Stomach (tissue), 8 donors: ENCODE measurements at regions not wholly inside any gene's neighbourhood (a gene's known extent, or its start where the extent isn't known, plus 50 kb on each side); places are given as distances from the start of the nearest gene placed in this dataset.
"Not testable (repeated sequence)": the region's sequence is repeated elsewhere in the genome, so short reads cannot be mapped to it uniquely, and the experiment has no call there.

ENCODE experiments used
- DNase-seq, 2 donors: peaks; one replicate each; pipeline versions ENCODE4 v3.0.0 to v3.0.0-alpha.2; 2013 to 2019
- H3K27ac ChIP-seq, 5 donors: fragments of 200-600 bp in 4 of 5; sonication (generic) in 4 of 5; one replicate each; pipeline ENCODE4 v1.5.1; 2013 to 2019; ENCODE audit warnings: mild to moderate bottlenecking in 1 of 5, moderate library complexity in 1 of 5
- H3K27me3 ChIP-seq, 3 donors: fragments of 200-600 bp; sonication (generic); one replicate each; pipeline ENCODE4 v1.5.1; 2017 to 2019; ENCODE audit warnings: mixed run types in 1 of 3
- H3K36me3 ChIP-seq, 4 donors: fragments of 200-600 bp; sonication (generic); 1 replicate in 3 of 4; 2 replicates in 1 of 4; pipeline ENCODE4 v1.5.1; 2016 to 2019
- H3K4me1 ChIP-seq, 4 donors: fragments of 200-600 bp; sonication (generic); one replicate each; pipeline ENCODE4 v1.5.1; 2016 to 2019
- H3K4me3 ChIP-seq, 4 donors: fragments of 200-600 bp; sonication (generic) in 3 of 4; one replicate each; pipeline ENCODE4 v1.5.1; 2016 to 2019; ENCODE audit warnings: mild to moderate bottlenecking in 1 of 4
- H3K9me3 ChIP-seq, 4 donors: fragments of 200-600 bp; sonication (generic); one replicate each; pipeline ENCODE4 v1.5.1; 2016 to 2019
- CTCF ChIP-seq, 7 experiments: fragments of 450-650 bp in 4 of 7; fragments of 200-600 bp in 3 of 7; sonication (generic) in 3 of 7; IDR thresholded peaks; one replicate each; pipeline ENCODE4 v1.5.1; 2016 to 2019; ENCODE audit warnings: antibody characterized with exemption in 7 of 7, control low read depth in 2 of 7, mild to moderate bottlenecking in 1 of 7
- EP300 ChIP-seq: sonication (generic); formaldehyde crosslinking; IDR thresholded peaks from one replicate; pipeline ENCODE4 v1.6.1; 2017; ENCODE audit warnings: antibody characterized with exemption
- POLR2A ChIP-seq, 4 donors: fragments of 450-650 bp; IDR thresholded peaks; one replicate each; pipeline ENCODE4 v1.6.1; 2016; ENCODE audit warnings: antibody characterized with exemption in 4 of 4, control low read depth in 2 of 4, mild to moderate bottlenecking in 1 of 4, moderate library complexity in 1 of 4
- POLR2AphosphoS5 ChIP-seq, 3 donors: sonication (generic); formaldehyde crosslinking; IDR thresholded peaks; one replicate each; pipeline ENCODE4 v1.6.1; 2016; ENCODE audit warnings: antibody characterized with exemption in 3 of 3
- WGBS, 5 donors: extraction: QIAGEN DNeasy Blood & Tissue Kit in 3 of 5; methylation state at CpG; one replicate each; pipeline versions ENCODE4 v1.1.5 to v1.1.7; 2013 to 2018; 5-methylcytosine and 5-hydroxymethylcytosine counted together
- intact Hi-C: fragments of 100-400 bp; cut with DNase I; formaldehyde crosslinking; loops from one replicate; pipeline ENCODE4 v1.15.1; 2023; ENCODE audit warnings: low total_unique reads
- donor health status: healthy with polysubstance abuse.
- donor health status: Bipolar disorder and iron deficiency.
- donor health status: healthy.

- Histone ChIP-seq H3K9me3 (peaks cover 5 to 20% (median 15%) of the 10 kb centered on the region in 4 donors), H3K27me3 (no peaks in the 10 kb centered on the region), H3K36me3 (no peaks in the 10 kb centered on the region), H3K4me3 (no peak overlapping the region), H3K4me1 (no peaks in the 10 kb centered on the region), H3K27ac (no peak overlapping the region)
- DNase-seq = no peak
- intact Hi-C loops = no loop called here
- 68 to 90% (median 86%) methylated on average over 6 to 7 of the region's 7 CpGs for WGBS, 5 donors
- TF ChIP-seq POLR2AphosphoS5 (IDR thresholded peaks at IDR 0.05) (no peak), POLR2A (IDR thresholded peaks at IDR 0.05) (no peak), EP300 (no peak), CTCF (IDR thresholded peaks at IDR 0.05) (no peak)
Observed at GRCh38 chr2:129828792-129829191, 150.7 kb upstream of the RAB6C start.

- intact Hi-C loops = no loop called here
- H3K4me1 ChIP-seq = no peaks in the 10 kb centered on the region
- no peaks in the 10 kb centered on the region for H3K27me3 ChIP-seq
- H3K36me3 ChIP-seq = no peaks in the 10 kb centered on the region
- no peak overlapping the region for H3K4me3 ChIP-seq
- no peak for DNase-seq
- no peak overlapping the region for H3K27ac ChIP-seq
- peaks cover 5 to 20% (median 15%) of the 10 kb centered on the region in 4 donors for H3K9me3 ChIP-seq
- TF ChIP-seq CTCF (IDR thresholded peaks at IDR 0.05) (no peak), POLR2A (IDR thresholded peaks at IDR 0.05) (no peak), EP300 (no peak)
- WGBS, 5 donors = 82 to 92% (median 87%) methylated on average over 3 of the region's 3 CpGs
Observed at GRCh38 chr2:129829588-129829987, 149.9 kb upstream of the RAB6C start.

GRCh38 chr2:129831018-129831417, 148.4 kb upstream of the RAB6C start:
- TF ChIP-seq EP300 (no peak), POLR2AphosphoS5 (IDR thresholded peaks at IDR 0.05) (no peak), CTCF (IDR thresholded peaks at IDR 0.05) (no peak), POLR2A (IDR thresholded peaks at IDR 0.05) (no peak)
- Histone ChIP-seq H3K36me3 (no peaks in the 10 kb centered on the region), H3K4me1 (no peaks in the 10 kb centered on the region), H3K27ac (no peak overlapping the region), H3K9me3 (peaks cover 5 to 20% (median 15%) of the 10 kb centered on the region in 4 donors), H3K4me3 (no peak overlapping the region), H3K27me3 (no peaks in the 10 kb centered on the region)
- intact Hi-C loops = no loop called here
- DNase-seq = no peak
- WGBS, 5 donors = 91 to 95% (median 94%) methylated on average over 2 of the region's 2 CpGs

GRCh38 chr2:129833465-129833864, 146.0 kb upstream of the RAB6C start:
- H3K9me3 ChIP-seq = peaks cover 5 to 20% (median 15%) of the 10 kb centered on the region in 4 donors
- H3K4me1 ChIP-seq, H3K4me3 ChIP-seq, H3K27me3 ChIP-seq, DNase-seq, intact Hi-C loops, H3K36me3 ChIP-seq, H3K27ac ChIP-seq: not testable (repeated sequence)
- WGBS, 5 donors = 93 to 96% (median 96%) methylated on average over 6 to 20 of the region's 20 CpGs

- intact Hi-C loops = no loop called here
- Histone ChIP-seq H3K27me3 (peaks cover 0 to 9% (median 0%) of the 10 kb centered on the region in 3 donors), H3K27ac (no peak overlapping the region), H3K4me1 (no peaks in the 10 kb centered on the region), H3K4me3 (no peak overlapping the region), H3K9me3 (no peaks in the 10 kb centered on the region), H3K36me3 (no peaks in the 10 kb centered on the region)
- TF ChIP-seq CTCF (IDR thresholded peaks at IDR 0.05) = no peak
- TF ChIP-seq EP300 = no peak
- TF ChIP-seq POLR2A (IDR thresholded peaks at IDR 0.05) = no peak
- no peak for TF ChIP-seq POLR2AphosphoS5 (IDR thresholded peaks at IDR 0.05)
- WGBS, 5 donors = 33 to 66% (median 41%) methylated on average over 1 of the region's 1 CpG
- no peak for DNase-seq
Observed at GRCh38 chr2:129847043-129847442, 132.4 kb upstream of the RAB6C start.
